ENCODE measurements at regions not wholly inside any gene's neighbourhood (a gene's known extent, or its start where the extent isn't known, plus 50 kb on each side); places are given as distances from the start of the nearest gene placed in this dataset.

DNA sequence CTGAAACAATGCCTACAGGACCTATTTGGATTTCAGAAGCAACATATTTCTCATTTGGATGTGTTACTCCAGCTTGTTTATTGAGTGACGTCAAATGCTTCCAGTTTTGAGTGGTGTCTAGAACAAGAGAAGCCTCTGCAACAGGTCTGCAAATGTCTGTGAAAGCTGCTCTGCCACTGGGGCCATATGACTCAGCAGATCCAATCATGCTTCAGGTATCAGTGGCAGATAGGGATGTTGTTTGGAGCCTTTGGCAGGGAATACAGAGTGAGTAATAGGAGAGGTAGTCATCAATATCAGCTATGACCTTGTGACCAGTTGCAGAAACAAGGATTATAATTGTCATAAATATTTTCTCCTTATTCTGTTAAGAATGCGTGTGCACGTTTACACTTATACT, 141.1 kb upstream of the ZXDA start:
- no peak overlapping the region for H3K4me3 Mint-ChIP-seq
- H3K9me3 Mint-ChIP-seq: peaks cover 68% of the 10 kb centered on the region
- no peaks in the 10 kb centered on the region for H3K36me3 Mint-ChIP-seq
- TF ChIP-seq, protein P1, sequence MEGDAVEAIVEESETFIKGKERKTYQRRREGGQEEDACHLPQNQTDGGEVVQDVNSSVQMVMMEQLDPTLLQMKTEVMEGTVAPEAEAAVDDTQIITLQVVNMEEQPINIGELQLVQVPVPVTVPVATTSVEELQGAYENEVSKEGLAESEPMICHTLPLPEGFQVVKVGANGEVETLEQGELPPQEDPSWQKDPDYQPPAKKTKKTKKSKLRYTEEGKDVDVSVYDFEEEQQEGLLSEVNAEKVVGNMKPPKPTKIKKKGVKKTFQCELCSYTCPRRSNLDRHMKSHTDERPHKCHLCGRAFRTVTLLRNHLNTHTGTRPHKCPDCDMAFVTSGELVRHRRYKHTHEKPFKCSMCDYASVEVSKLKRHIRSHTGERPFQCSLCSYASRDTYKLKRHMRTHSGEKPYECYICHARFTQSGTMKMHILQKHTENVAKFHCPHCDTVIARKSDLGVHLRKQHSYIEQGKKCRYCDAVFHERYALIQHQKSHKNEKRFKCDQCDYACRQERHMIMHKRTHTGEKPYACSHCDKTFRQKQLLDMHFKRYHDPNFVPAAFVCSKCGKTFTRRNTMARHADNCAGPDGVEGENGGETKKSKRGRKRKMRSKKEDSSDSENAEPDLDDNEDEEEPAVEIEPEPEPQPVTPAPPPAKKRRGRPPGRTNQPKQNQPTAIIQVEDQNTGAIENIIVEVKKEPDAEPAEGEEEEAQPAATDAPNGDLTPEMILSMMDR (IDR thresholded peaks at IDR 0.05; ENCODE audit: unreplicated experiment): no peak
- no peak overlapping the region for H3K27ac Mint-ChIP-seq
- no peak for DNase-seq (ENCODE audit: low spot score in 2 of 2, unreplicated experiment in 2 of 2)
- H3K27me3 Mint-ChIP-seq (ENCODE audit: low read depth): no peaks in the 10 kb centered on the region
- H3K4me1 Mint-ChIP-seq: no peaks in the 10 kb centered on the region

DNA sequence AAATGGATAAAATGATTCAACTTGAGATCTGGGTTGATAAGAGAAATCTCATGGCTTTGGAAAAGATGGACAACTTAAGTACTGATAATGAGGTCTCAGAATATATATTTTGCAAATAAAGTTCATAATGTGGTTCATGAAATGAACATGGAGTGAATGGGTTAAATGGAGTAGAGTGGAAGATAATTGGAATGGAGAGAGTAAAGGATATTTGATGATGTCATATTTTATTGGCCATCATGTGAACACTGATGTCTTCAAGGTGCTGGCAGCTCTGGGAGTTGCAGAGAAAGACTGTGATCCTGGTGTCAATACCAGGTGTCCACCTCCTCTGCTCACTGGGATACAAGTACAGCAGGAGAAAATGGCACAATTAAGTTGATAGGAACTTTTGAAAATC, 133.9 kb upstream of the ZXDA start:
- Mint-ChIP-seq H3K27ac (no peak overlapping the region), H3K4me1 (no peaks in the 10 kb centered on the region), H3K9me3 (peaks cover 73% of the 10 kb centered on the region), H3K4me3 (no peak overlapping the region), H3K36me3 (no peaks in the 10 kb centered on the region), H3K27me3 (ENCODE audit: low read depth) (no peaks in the 10 kb centered on the region)
- no peak for DNase-seq (ENCODE audit: low spot score in 2 of 2, unreplicated experiment in 2 of 2)
- TF ChIP-seq, protein P1 (IDR thresholded peaks at IDR 0.05; ENCODE audit: unreplicated experiment): no peak

DNA sequence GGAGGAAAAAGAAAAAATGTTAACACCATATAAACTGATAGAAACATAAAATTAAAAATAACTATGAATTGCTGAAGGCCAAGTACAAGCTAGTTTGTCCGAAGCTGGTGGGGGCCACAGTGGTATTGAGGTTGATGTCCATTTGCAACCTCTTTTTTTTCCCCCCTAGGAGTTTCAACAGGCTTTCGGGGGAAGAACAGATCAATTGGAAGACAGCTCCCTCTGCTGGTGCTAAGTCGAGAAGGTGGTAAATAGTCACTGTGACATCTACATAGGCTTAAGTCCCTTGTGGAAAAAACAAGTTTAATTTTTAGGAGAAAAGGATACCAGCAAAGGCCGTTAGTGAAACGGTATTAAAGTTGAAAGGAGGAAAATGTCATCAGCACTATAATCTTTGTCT, 115.7 kb upstream of the ZXDA start:
- TF ChIP-seq, protein P1 (IDR thresholded peaks at IDR 0.05; ENCODE audit: unreplicated experiment): no peak
- no peak overlapping the region for H3K27ac Mint-ChIP-seq
- DNase-seq (ENCODE audit: low spot score in 2 of 2, unreplicated experiment in 2 of 2): no peak
- H3K4me3 Mint-ChIP-seq: no peak overlapping the region
- H3K4me1 Mint-ChIP-seq: no peaks in the 10 kb centered on the region
- no peaks in the 10 kb centered on the region for H3K27me3 Mint-ChIP-seq (ENCODE audit: low read depth)
- peaks cover 84% of the 10 kb centered on the region for H3K9me3 Mint-ChIP-seq
- H3K36me3 Mint-ChIP-seq: no peaks in the 10 kb centered on the region

DNA sequence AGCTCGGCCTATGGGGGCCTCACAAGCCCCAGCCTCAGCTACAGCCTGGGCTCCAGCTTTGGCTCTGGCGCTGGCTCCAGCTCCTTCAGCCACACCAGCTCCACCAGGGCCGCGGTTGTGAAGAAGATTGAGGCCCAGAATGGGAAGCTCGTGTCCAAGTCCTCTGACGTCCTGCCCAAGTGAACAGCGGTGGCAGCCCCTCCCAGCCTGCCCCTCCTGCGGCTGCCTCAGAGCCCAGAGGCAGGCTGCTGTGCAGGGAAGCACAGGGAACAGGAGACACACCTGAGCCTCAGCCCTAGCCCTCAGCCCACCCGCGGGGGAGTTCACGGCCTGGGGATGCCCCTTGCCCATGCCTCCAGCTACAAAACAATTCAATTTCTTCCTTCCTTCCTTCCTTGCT, 75.7 kb upstream of the ZXDA start:
- no peak for DNase-seq (ENCODE audit: low spot score in 2 of 2, unreplicated experiment in 2 of 2)
- Mint-ChIP-seq H3K27me3 (ENCODE audit: low read depth) (no peaks in the 10 kb centered on the region), H3K4me1 (no peaks in the 10 kb centered on the region), H3K36me3 (no peaks in the 10 kb centered on the region), H3K27ac (no peak overlapping the region), H3K9me3 (peaks cover 49% of the 10 kb centered on the region), H3K4me3 (no peak overlapping the region)
- TF ChIP-seq, protein P1 (IDR thresholded peaks at IDR 0.05; ENCODE audit: unreplicated experiment): no peak

DNA sequence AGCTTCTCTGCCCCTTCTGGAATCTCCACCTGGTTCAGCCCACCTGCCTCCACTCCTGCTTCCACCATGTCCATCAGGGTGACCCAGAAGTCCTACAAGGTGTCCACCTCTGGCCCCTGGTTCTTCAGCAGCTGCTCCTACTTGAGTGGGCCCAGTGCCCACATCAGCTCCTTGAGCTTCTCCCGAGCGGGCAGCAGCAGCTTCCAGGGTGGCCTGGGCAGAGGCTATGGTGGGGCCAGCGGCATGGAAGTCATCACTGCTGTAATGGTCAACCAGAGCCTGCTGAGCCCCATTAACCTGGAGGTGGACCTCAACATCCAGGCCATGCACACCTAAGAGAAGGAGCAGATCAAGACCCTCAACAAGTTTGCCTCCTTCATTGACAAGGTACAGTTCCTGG, 74.4 kb upstream of the ZXDA start:
- DNase-seq (ENCODE audit: low spot score in 2 of 2, unreplicated experiment in 2 of 2): no peak
- H3K27me3 Mint-ChIP-seq (ENCODE audit: low read depth): no peaks in the 10 kb centered on the region
- H3K27ac Mint-ChIP-seq: no peak overlapping the region
- TF ChIP-seq, protein P1 (IDR thresholded peaks at IDR 0.05; ENCODE audit: unreplicated experiment): no peak
- no peaks in the 10 kb centered on the region for H3K4me1 Mint-ChIP-seq
- H3K36me3 Mint-ChIP-seq: no peaks in the 10 kb centered on the region
- no peak overlapping the region for H3K4me3 Mint-ChIP-seq
- H3K9me3 Mint-ChIP-seq: peaks cover 42% of the 10 kb centered on the region

DNA sequence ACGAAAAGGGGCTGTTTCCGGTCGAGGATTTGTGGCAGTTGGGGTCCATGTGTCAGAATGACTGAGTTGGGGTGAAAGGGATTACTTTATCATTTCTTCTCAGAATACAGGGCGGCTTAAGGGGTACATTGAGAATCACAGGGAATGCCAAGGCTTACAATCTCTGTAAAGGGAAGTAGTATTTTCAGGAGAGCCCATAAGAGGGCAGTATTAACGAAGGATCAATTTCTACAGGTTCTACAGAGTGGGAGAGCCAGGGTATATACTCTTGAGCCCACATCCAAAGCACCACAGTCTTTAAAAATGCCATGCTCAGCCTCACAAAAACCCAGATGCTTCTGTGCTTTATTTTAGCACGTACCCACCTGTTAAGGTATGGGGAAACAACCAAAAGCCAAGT, 67.7 kb upstream of the ZXDA start:
- DNase-seq (ENCODE audit: low spot score in 2 of 2, unreplicated experiment in 2 of 2): no peak
- Mint-ChIP-seq H3K9me3 (peaks cover 57% of the 10 kb centered on the region), H3K4me1 (no peaks in the 10 kb centered on the region), H3K27ac (no peak overlapping the region), H3K4me3 (no peak overlapping the region), H3K27me3 (ENCODE audit: low read depth) (no peaks in the 10 kb centered on the region), H3K36me3 (no peaks in the 10 kb centered on the region)
- TF ChIP-seq, protein P1 (IDR thresholded peaks at IDR 0.05; ENCODE audit: unreplicated experiment): no peak

Data from mesothelial cell of epicardium (in vitro differentiated cells).